Transverse colon (tissue), 4 donors: ENCODE measurements at regions not wholly inside any gene's neighbourhood (a gene's known extent, or its start where the extent isn't known, plus 50 kb on each side); places are given as distances from the start of the nearest gene placed in this dataset.

Experiments used
- EP300 ChIP-seq: sonication (generic); formaldehyde crosslinking; IDR thresholded peaks from one replicate; pipeline ENCODE4 v1.6.1; 2017; ENCODE audit warnings: antibody characterized with exemption, low read depth
- POLR2A ChIP-seq: fragments of 450-650 bp; IDR thresholded peaks from one replicate; pipeline ENCODE4 v1.6.1; 2016; ENCODE audit warnings: antibody characterized with exemption, mild to moderate bottlenecking, moderate library complexity
- POLR2AphosphoS5 ChIP-seq, 3 donors: sonication (generic); formaldehyde crosslinking; IDR thresholded peaks; one replicate each; pipeline ENCODE4 v1.6.1; 2016; ENCODE audit warnings: antibody characterized with exemption in 3 of 3
- TF ChIP-seq, protein P1 (sequence below), 5 experiments: fragments of 200-600 bp in 3 of 5; fragments of 450-650 bp in 2 of 5; sonication (generic) in 3 of 5; IDR thresholded peaks; 1 replicate in 2 of 5; 2 replicates in 3 of 5; pipeline ENCODE4 v1.5.1; 2016 to 2017; ENCODE audit warnings: antibody characterized with exemption in 5 of 5, inconsistent platforms in 3 of 5, mild to moderate bottlenecking in 2 of 5, moderate library complexity in 1 of 5

DNA sequence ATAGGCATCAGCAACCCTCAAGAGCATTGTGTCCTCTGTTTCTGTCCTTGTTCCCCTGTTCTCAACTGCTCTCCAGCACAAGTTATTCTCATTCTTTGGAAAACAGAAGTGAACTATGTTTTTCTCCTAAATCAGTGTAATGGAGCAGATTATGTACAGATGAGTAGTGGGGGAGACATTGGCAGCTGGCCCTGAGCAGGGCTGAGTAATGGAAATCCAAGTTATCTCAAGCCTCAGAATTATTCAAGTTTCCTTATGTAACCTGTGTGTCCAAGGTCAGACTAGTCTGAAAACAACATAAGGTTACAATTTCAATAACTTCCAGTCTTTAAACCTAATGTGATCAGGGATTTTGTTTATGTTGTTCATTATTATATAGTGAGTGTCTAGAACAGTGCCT, 116.1 kb upstream of the FUT8 start:
- TF ChIP-seq, protein P1, sequence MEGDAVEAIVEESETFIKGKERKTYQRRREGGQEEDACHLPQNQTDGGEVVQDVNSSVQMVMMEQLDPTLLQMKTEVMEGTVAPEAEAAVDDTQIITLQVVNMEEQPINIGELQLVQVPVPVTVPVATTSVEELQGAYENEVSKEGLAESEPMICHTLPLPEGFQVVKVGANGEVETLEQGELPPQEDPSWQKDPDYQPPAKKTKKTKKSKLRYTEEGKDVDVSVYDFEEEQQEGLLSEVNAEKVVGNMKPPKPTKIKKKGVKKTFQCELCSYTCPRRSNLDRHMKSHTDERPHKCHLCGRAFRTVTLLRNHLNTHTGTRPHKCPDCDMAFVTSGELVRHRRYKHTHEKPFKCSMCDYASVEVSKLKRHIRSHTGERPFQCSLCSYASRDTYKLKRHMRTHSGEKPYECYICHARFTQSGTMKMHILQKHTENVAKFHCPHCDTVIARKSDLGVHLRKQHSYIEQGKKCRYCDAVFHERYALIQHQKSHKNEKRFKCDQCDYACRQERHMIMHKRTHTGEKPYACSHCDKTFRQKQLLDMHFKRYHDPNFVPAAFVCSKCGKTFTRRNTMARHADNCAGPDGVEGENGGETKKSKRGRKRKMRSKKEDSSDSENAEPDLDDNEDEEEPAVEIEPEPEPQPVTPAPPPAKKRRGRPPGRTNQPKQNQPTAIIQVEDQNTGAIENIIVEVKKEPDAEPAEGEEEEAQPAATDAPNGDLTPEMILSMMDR (IDR thresholded peaks at IDR 0.05): no peak
- TF ChIP-seq POLR2A (no peak), EP300 (no peak), POLR2AphosphoS5 (IDR thresholded peaks at IDR 0.05) (no peak)
